HFFc6 (cell line): ENCODE measurements at regions not wholly inside any gene's neighbourhood (a gene's known extent, or its start where the extent isn't known, plus 50 kb on each side); places are given as distances from the start of the nearest gene placed in this dataset.
"Not testable (repeated sequence)": the region's sequence is repeated elsewhere in the genome, so short reads cannot be mapped to it uniquely, and the experiment has no call there.

ENCODE experiments used
- DNase-seq: peaks from one replicate; pipeline ENCODE4 v3.0.0-alpha.2; 2018
- H3K27ac Mint-ChIP-seq: 2 replicates; pipeline ENCODE4 v1.8.0; 2020; ENCODE audit warnings: mild to moderate bottlenecking, mixed read lengths
- H3K27me3 Mint-ChIP-seq: 2 replicates; pipeline ENCODE4 v1.8.0; 2021; ENCODE audit warnings: mild to moderate bottlenecking, moderate library complexity, mixed read lengths; ENCODE audit not compliant: insufficient read depth
- H3K36me3 Mint-ChIP-seq: 2 replicates; pipeline ENCODE4 v1.8.0; 2021; ENCODE audit warnings: low read depth, mixed read lengths
- H3K4me1 Mint-ChIP-seq: 2 replicates; pipeline ENCODE4 v1.8.0; 2020; ENCODE audit warnings: low read depth, mixed read lengths
- H3K4me3 Mint-ChIP-seq: 2 replicates; pipeline ENCODE4 v1.8.0; 2020; ENCODE audit warnings: mild to moderate bottlenecking, moderate library complexity, mixed read lengths
- H3K9me3 Mint-ChIP-seq: 2 replicates; pipeline ENCODE4 v1.8.0; 2020; ENCODE audit warnings: mild to moderate bottlenecking, mixed read lengths
- TF ChIP-seq, protein P1 (sequence below): fragments of 200-600 bp; sonication (generic); IDR thresholded peaks from 2 replicates; pipeline ENCODE4 v1.5.0; 2021; ENCODE audit warnings: antibody characterized with exemption, mild to moderate bottlenecking

DNA sequence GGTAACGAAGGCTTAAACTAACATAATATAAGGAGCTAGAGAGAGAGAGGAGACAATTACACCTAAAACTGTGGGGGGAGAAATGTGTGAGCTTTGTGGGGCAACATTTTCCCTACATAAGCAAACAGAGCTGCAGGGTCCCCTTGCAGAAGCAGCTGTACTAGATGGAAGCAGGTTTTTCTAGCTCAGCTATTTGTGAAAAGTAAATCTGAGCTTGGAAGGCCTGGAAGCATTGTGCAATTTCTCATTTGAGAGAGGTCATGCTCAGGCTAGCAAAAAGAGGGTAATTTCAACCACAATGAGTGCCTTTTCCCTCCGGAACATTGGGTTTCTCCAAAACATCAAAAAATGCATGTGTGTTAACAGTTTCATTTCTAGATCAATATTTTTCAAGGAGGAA, 130.0 kb downstream of the ARL4C start:
- peaks cover 19% of the 10 kb centered on the region for H3K4me1 Mint-ChIP-seq
- no peaks in the 10 kb centered on the region for H3K9me3 Mint-ChIP-seq
- no peak for DNase-seq
- H3K4me3 Mint-ChIP-seq: no peak overlapping the region
- no peak overlapping the region for H3K27ac Mint-ChIP-seq
- H3K27me3 Mint-ChIP-seq: peaks cover 11% of the 10 kb centered on the region
- H3K36me3 Mint-ChIP-seq: no peaks in the 10 kb centered on the region
- TF ChIP-seq, protein P1, sequence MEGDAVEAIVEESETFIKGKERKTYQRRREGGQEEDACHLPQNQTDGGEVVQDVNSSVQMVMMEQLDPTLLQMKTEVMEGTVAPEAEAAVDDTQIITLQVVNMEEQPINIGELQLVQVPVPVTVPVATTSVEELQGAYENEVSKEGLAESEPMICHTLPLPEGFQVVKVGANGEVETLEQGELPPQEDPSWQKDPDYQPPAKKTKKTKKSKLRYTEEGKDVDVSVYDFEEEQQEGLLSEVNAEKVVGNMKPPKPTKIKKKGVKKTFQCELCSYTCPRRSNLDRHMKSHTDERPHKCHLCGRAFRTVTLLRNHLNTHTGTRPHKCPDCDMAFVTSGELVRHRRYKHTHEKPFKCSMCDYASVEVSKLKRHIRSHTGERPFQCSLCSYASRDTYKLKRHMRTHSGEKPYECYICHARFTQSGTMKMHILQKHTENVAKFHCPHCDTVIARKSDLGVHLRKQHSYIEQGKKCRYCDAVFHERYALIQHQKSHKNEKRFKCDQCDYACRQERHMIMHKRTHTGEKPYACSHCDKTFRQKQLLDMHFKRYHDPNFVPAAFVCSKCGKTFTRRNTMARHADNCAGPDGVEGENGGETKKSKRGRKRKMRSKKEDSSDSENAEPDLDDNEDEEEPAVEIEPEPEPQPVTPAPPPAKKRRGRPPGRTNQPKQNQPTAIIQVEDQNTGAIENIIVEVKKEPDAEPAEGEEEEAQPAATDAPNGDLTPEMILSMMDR: no peak

DNA sequence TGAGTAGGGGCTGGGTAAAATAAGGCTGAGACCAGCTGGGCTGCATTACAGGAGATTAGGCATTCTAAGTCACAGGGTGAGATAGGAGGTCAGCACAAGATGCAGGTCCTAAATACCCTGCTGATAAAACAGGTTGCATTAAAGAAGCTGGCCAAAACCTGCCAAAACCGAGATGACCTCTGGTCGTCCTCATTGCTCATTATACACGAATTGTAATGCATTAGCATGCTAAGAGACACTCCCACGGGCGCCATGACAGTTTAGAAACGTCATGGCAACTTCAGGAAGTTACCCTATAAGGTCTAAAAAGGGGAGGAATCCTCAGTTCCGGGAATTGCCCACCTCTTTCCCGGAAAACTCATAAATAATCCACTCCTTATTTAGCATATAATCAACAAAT, 132.2 kb downstream of the ARL4C start:
- DNase-seq: no peak
- Mint-ChIP-seq H3K9me3 (no peaks in the 10 kb centered on the region), H3K27ac (no peak overlapping the region), H3K4me1 (peaks cover 19% of the 10 kb centered on the region), H3K4me3 (no peak overlapping the region), H3K27me3 (peaks cover 6% of the 10 kb centered on the region), H3K36me3 (no peaks in the 10 kb centered on the region)
- TF ChIP-seq, protein P1: no peak

DNA sequence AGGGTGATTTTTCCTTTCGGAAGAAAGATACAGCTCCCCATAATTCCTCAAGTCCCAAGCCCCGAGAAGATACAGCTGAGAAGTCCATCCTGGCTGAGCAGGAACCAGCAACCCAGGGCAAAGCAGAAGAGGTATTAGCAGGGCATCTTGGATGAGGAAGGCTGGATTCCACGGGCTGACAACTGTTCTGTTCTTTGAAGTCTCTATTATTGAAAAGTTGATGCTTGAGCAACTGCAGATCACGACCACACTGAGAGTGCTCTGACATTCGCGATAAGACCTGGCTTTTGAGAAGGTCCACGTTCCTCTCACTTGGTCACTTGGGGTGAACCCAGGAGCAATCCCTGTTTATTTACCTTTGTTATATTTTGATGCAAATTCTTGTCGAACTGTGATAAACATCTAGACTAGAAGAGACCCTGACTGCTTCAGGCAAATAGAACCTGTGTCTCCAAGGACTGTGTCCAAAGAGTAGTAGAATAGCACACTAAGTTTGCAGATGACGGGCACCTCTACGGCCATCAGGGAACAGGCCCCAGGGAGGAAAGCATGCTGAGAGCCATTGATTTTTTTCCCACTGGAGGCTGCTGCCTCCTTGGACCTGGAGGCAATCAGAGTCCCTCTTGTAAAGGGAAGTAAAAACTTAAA, 133.1 kb downstream of the ARL4C start:
- Mint-ChIP-seq H3K4me3 (no peak overlapping the region), H3K27ac (no peak overlapping the region), H3K4me1 (peaks cover 15% of the 10 kb centered on the region), H3K27me3 (peaks cover 6% of the 10 kb centered on the region), H3K36me3 (no peaks in the 10 kb centered on the region), H3K9me3 (no peaks in the 10 kb centered on the region)
- TF ChIP-seq, protein P1: no peak
- DNase-seq: no peak

DNA sequence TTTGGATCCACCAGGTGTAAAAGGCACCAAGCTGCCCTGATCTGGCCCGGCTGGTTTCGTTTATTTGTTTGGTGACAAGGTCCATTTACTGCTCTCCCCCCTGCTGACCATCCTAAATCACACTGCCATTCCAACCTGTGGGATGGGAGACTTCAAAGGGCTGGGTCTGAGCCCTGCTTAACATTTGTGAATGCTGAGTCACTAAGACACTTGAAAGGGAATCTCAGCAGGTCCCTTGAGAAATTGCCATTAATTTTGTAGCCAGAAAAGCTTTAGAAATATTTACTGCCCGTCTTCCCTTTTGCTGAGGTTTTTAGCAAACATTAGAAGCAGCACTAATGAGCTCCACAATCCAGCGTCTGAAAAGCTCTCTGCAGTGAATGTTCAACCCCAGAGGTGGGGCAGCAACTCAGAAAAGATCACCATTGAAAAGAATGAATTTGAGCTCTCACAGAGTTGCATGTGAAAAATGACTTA, 133.8 kb downstream of the ARL4C start:
- no peak overlapping the region for H3K27ac Mint-ChIP-seq
- H3K9me3 Mint-ChIP-seq: no peaks in the 10 kb centered on the region
- no peak for DNase-seq
- H3K36me3 Mint-ChIP-seq: no peaks in the 10 kb centered on the region
- TF ChIP-seq, protein P1: no peak
- peaks cover 1% of the 10 kb centered on the region for H3K27me3 Mint-ChIP-seq
- no peak overlapping the region for H3K4me3 Mint-ChIP-seq
- peaks cover 8% of the 10 kb centered on the region for H3K4me1 Mint-ChIP-seq

DNA sequence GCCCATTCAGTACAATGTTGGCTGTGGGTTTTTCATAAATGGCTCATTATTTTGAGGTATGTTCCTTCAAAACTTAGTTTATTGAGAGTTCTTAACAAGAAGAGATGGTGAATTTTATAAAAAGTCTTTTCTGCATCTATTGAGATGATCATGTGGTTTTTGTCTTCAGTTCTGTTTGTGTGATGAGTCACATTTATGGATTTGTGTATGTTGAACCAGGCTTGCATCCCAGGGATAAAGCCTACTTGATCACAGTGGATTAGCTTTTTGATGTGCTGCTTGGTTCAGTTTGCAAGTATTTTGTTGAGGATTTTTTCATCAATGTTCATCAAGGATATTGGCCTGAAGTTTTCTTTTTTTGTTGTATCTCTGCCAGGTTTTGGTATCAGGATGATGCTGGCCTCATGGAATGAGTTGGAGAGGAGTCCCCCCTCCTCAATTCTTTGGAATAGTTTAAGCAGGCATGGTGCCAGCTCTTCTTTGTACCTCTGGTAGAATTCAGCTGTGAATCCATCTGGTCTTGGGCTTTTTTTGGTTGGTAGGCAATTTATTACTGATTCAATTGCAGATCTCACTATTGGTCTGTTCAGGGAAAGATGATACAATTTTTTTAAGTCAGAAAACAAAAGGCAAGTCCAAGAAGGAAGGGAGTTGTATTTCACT, 136.4 kb downstream of the ARL4C start:
- not testable (repeated sequence) for H3K9me3 Mint-ChIP-seq, DNase-seq, H3K36me3 Mint-ChIP-seq

DNA sequence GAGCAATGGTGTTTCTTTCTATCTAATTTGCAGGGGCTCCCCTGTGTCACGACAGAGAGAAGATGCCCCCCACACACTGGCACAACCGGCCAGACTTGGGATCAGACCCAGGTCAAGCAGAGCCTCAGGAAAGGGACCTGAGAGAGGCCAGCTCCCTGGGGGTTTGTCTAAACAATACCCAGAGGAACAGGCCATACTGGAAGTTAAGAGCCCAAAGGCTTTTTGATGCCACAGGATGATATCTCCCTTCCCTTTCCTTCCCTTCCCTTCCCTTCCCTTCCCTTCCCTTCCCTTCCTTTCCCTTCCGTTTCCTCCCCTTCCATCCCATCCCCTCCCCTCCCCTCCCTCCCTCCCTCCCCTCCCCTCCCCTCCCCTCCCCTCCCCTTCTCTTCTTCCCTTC, 139.2 kb downstream of the ARL4C start:
- H3K4me3 Mint-ChIP-seq: no peak overlapping the region

More for the DNA sequence above, 136.4 kb downstream of the ARL4C start:
- not testable (repeated sequence) for H3K4me3 Mint-ChIP-seq, H3K27ac Mint-ChIP-seq, H3K4me1 Mint-ChIP-seq, H3K27me3 Mint-ChIP-seq

More for the DNA sequence above, 139.2 kb downstream of the ARL4C start:
- peaks cover 5% of the 10 kb centered on the region; the same call in 1 of the 2 replicates for H3K36me3 Mint-ChIP-seq
- TF ChIP-seq, protein P1: no peak
- peaks cover 12% of the 10 kb centered on the region for H3K9me3 Mint-ChIP-seq
- no peaks in the 10 kb centered on the region for H3K4me1 Mint-ChIP-seq
- peaks cover 15% of the 10 kb centered on the region for H3K27me3 Mint-ChIP-seq
- no peak for DNase-seq
- no peak overlapping the region for H3K27ac Mint-ChIP-seq
